ENCODE measurements at regions not wholly inside any gene's neighbourhood (a gene's known extent, or its start where the extent isn't known, plus 50 kb on each side); places are given as distances from the start of the nearest gene placed in this dataset.

DNA sequence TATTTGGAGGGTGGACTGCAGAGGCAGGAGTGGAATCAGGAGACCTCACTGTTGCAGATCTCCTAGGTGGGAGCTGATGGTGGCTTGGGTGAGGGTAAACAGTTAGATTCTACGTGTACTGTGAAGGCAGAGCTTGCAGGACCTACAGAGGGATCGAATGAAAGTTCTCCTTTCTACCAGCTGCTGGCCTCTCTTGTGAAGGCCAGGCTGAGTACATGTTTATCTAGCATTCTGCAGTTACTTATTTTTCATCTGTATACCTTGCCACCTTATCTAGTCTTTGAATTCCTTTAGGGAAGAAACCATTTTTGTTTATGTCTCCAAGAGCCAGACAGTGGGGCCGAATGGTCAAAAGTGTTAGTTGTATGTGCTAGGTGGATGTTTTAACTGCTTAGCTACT is 57.6 kb downstream of the PTTG1 start:
- Histone ChIP-seq H3K79me2 (ENCODE audit: insufficient read depth) (no peaks in the 10 kb centered on the region; the same call in 1 of the 2 replicates), H3K4me3 (ENCODE audit: low read depth in 2 of 2, low read length in 1 of 2) (no peak overlapping the region), H2AFZ (ENCODE audit: low read depth) (peak overlapping the region; percentile 45; the same call in 1 of the 2 replicates), H3K9ac (no peak overlapping the region; the same call in 1 of the 2 replicates), H3K9me3 (no peaks in the 10 kb centered on the region), H3K27ac (ENCODE audit: low read depth in 2 of 2, low read length in 1 of 2) (peak overlapping the region in 1 of 2 experiments; percentile 61; a peak in 2 of 4 replicates), H3K4me2 (0 out of 2 replicates have a peak overlapping the region, but pooled peaks have one; percentile 38), H3K27me3 (ENCODE audit: insufficient read depth) (no peaks in the 10 kb centered on the region), H3K4me1 (ENCODE audit: control insufficient read depth in 1 of 2, insufficient read depth in 2 of 2, low read depth in 1 of 2, low read length in 1 of 2) (peaks cover 0 to 16% of the 10 kb centered on the region in 2 experiments; a peak in 1 of 4 replicates), H3K36me3 (replicated peaks in 1 of 2; ENCODE audit: control insufficient read depth in 1 of 2, insufficient read depth in 2 of 2, low read length in 1 of 2) (no peaks in the 10 kb centered on the region), H4K20me1 (ENCODE audit: insufficient read depth) (no peaks in the 10 kb centered on the region), H3F3A (replicated peaks; ENCODE audit: insufficient read depth) (peaks cover 13% of the 10 kb centered on the region), H3K9me2 (no peaks in the 10 kb centered on the region)
- WGBS (ENCODE audit: low lambda C conversion rate) = 48% methylated on average over 3 of the region's 3 CpGs
- ChIA-PET CTCF (interaction anchor here (1.5 kb wide), 1 partner anchor 41 kb away, joined by 5 read pairs; no protein-coding TSS in a partner anchor), POLR2A (no interaction called here)
- no peak for DNase-seq
- no peak for TF ChIP-seq REST (IDR thresholded peaks at IDR 0.05; ENCODE audit: low read depth, low read length)
- TF ChIP-seq, protein P1, sequence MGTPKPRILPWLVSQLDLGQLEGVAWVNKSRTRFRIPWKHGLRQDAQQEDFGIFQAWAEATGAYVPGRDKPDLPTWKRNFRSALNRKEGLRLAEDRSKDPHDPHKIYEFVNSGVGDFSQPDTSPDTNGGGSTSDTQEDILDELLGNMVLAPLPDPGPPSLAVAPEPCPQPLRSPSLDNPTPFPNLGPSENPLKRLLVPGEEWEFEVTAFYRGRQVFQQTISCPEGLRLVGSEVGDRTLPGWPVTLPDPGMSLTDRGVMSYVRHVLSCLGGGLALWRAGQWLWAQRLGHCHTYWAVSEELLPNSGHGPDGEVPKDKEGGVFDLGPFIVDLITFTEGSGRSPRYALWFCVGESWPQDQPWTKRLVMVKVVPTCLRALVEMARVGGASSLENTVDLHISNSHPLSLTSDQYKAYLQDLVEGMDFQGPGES (IDR thresholded peaks at IDR 0.05; ENCODE audit: low read depth, low read length) = no peak
- no peak for TF ChIP-seq SIN3A (IDR thresholded peaks at IDR 0.05; ENCODE audit: borderline replicate concordance, low read depth, low read length)
- TF ChIP-seq, protein P2, sequence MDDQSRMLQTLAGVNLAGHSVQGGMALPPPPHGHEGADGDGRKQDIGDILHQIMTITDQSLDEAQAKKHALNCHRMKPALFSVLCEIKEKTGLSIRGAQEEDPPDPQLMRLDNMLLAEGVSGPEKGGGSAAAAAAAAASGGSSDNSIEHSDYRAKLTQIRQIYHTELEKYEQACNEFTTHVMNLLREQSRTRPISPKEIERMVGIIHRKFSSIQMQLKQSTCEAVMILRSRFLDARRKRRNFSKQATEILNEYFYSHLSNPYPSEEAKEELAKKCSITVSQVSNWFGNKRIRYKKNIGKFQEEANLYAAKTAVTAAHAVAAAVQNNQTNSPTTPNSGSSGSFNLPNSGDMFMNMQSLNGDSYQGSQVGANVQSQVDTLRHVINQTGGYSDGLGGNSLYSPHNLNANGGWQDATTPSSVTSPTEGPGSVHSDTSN (IDR thresholded peaks at IDR 0.05) = no peak
- TF ChIP-seq TAF1 (IDR thresholded peaks at IDR 0.05; ENCODE audit: borderline replicate concordance, low read depth, low read length) = no peak
- TF ChIP-seq, protein P3, sequence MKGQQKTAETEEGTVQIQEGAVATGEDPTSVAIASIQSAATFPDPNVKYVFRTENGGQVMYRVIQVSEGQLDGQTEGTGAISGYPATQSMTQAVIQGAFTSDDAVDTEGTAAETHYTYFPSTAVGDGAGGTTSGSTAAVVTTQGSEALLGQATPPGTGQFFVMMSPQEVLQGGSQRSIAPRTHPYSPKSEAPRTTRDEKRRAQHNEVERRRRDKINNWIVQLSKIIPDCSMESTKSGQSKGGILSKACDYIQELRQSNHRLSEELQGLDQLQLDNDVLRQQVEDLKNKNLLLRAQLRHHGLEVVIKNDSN (IDR thresholded peaks at IDR 0.05; ENCODE audit: borderline replicate concordance, low read depth) = no peak
- TF ChIP-seq TEAD4 (IDR thresholded peaks at IDR 0.05; ENCODE audit: borderline replicate concordance, insufficient read depth) = no peak
- no peak for TF ChIP-seq TCF12 (IDR thresholded peaks at IDR 0.05)
- no peak for TF ChIP-seq GATA2 (CRISPR knock-in tag; IDR thresholded peaks at IDR 0.05)
- TF ChIP-seq EZH2phosphoT487 (IDR thresholded peaks at IDR 0.05; ENCODE audit: borderline replicate concordance, low read depth) = no peak
- TF ChIP-seq POLR2AphosphoS5 (IDR thresholded peaks at IDR 0.05; ENCODE audit: low read depth, low read length) = no peak
- no peak for TF ChIP-seq JUND (IDR thresholded peaks at IDR 0.05)
- TF ChIP-seq FOXM1 (IDR thresholded peaks at IDR 0.05; ENCODE audit: low read depth) = no peak
- no peak for TF ChIP-seq MXI1 (IDR thresholded peaks at IDR 0.05; ENCODE audit: low read depth, low read length)
- TF ChIP-seq NRF1 (IDR thresholded peaks at IDR 0.05; ENCODE audit: low read depth, low read length) = no peak
- TF ChIP-seq ZBTB33 (IDR thresholded peaks at IDR 0.05; ENCODE audit: borderline replicate concordance, low read depth) = no peak
